Stimulated activated naive CD8-positive, alpha-beta T cell treated with anti-CD3 and anti-CD28 coated beads, Interleukin-15, Interleukin-2, amounts not matched to agents 100 U/mL and 50 U/mL, for 24 hours (primary cell): ENCODE measurements at regions not wholly inside any gene's neighbourhood (a gene's known extent, or its start where the extent isn't known, plus 50 kb on each side); places are given as distances from the start of the nearest gene placed in this dataset.
"Not testable (repeated sequence)": the region's sequence is repeated elsewhere in the genome, so short reads cannot be mapped to it uniquely, and the experiment has no call there.

Experiments
- ATAC-seq: fragments of 150-1000 bp; cut with Tn5 transposase; one replicate; pipeline ENCODE4 v1.10.0; 2021
- DNase-seq: peaks from one replicate; pipeline ENCODE4 v3.0.0; 2021

GRCh38 chr3:132084982-132085381 is 50.2 kb upstream of the CPNE4 start:
- DNase-seq (no peak), ATAC-seq (no peak)

DNA sequence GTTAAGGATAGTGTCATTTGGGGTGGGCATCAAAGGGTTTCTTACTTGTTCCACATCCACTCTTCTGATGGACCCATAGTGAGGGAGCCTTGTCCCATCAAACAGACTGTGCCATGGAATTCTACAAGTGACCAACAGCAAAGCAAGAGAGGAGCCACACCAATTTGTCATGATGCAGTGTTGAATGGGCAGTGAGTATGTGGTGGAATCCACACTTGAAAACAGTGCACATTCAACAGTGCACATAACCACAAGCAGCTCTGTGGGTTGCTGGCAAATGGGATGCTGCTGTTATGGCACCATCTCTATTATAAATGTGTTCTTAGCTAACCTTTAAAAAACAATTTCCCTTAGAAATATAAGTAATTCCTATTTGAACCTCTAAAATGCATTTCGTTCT is 52.5 kb upstream of the CPNE4 start:
- no peak for ATAC-seq
- DNase-seq, result no peak

DNA sequence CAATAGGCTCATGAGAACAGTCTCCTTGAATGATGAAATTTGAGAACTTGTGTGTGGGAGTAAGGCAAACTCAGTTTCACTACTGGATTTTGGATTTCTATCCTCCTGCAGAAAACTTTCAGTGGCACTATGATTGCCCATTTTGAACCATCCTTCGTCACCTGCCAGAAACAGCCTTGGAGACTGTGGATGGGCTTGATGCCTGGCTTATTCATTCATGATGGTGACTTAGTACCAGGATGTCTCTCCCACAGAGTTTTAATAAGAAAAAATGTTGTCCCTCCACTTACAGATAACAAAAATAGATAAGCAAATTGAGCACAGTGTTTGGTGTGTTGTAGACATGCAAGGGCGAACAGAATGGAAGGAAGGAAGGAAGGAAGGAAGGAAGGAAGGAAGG is 53.5 kb upstream of the CPNE4 start:
- DNase-seq, result no peak
- ATAC-seq, result no peak

DNA sequence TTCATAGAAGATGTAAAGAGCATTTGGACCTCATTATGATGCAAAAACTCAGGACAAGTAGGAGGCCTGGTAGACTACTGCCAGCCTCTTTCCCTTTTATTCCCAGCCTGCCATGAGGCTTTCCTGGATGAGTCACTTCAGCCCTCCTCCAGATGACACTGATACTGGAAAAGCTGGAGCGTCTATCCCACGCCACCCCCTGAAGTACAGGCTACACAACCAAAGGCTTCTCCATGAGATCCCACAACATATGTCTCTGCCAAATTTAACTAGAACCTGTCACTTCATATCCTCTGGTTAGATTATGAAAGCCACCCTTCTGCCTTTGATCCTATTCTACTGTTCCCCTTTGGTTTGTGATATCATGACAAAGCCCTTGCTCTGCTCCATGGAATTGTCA is 56.1 kb upstream of the CPNE4 start:
- ATAC-seq (no peak), DNase-seq (no peak)

GRCh38 chr3:132116601-132117000 is 81.8 kb upstream of the CPNE4 start:
- ATAC-seq, result no peak
- no peak for DNase-seq

- DNase-seq, result no peak
- ATAC-seq, result no peak
Measured at GRCh38 chr3:132117642-132118041, 82.8 kb upstream of the CPNE4 start.

- no peak for DNase-seq
- ATAC-seq, result no peak
Measured at GRCh38 chr3:132119531-132119930, 84.7 kb upstream of the CPNE4 start.

DNA sequence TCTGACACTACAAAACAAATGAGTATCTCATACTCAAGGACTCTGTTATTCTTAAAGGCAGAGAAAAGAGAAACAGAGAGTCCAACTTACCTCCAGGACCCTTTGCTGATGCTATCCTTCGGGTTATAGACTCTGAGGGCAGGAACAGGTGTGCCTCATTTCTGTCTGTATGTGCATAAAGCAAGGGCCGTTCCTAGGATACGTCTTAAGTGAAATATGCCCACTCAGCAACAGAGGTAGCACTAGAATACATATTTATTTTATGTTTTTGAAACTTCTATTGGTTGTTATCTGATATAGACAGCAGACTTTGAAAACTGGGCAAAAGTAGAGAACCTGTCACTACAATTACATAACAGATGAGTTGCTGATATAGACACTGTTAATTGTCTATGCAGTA is 89.3 kb upstream of the CPNE4 start:
- DNase-seq (no peak), ATAC-seq (no peak)

- ATAC-seq, result no peak
- no peak for DNase-seq
Measured at GRCh38 chr3:132124651-132125284, 90.0 kb upstream of the CPNE4 start.

DNA sequence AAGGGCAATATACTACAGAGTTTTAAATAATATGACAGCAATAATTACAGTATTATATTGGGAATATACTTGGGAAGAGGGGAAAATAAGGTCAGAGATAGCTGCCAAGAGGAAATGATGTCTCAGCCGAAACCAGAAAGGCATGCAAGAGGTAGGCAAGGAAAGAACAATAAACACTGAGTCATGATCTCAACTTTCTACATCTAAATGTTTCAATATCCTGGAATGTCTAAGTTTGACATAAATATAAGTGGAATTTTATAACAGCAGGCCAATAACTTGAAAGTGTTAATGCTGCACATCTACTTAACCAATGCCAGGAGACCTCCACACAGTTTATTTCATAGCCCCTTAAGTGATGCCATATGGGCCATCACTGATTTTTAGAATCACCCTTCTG is 99.8 kb upstream of the CPNE4 start:
- DNase-seq (no peak), ATAC-seq (no peak)

DNA sequence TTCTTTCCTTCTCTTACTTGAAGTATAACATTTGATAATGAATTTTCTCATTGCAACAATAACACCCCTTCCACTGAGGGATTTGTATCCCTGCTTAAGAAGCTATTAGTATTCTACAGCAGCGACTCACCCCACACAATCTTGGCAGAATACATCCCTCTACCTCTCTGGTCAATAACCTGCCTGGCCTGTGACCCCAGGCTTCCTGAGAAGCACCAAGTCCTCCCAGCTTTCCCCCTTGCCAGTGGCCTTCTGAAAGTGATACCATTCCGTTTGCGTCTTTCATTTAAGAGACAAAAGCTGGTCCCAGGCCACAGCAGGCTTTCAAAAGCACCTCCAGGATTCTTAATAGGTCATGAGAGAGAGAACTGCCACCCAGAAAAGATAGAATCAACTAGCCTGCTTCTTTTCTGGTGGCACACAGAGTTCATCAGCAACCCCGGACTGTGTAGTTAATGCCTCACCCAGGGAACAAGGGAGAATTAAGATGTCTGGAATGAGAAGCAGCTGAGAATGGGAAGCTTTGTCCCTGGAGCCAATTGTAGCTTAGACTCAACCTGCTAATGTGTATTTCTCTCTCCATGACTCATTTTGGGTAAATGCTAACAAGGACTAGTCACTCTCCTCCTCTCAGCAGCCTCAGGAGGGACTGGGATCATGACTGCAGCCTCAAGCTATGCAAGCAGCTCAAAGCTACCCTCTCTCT is 101.0 kb upstream of the CPNE4 start:
- DNase-seq (no peak), ATAC-seq (no peak)

- no peak for DNase-seq
Measured at GRCh38 chr3:132136334-132136716, 101.5 kb upstream of the CPNE4 start.

DNA sequence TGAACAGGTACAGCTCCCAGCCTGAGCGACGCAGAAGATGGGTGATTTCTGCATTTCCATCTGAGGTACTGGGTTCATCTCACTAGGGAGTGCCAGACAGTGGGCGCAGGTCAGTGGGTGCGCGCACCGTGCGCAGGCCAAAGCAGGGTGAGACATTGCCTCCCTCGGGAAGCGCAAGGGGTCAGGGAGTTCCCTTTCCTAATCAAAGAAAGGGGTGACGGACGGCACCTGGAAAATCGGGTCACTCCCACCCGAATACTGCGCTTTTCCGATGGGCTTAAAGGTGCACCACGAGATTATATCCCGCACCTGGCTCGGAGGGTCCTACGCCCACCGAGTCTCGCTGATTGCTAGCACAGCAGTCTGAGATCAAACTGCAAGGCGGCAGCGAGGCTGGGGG is 102.1 kb upstream of the CPNE4 start:
- not testable (repeated sequence) for ATAC-seq, DNase-seq

More at GRCh38 chr3:132136334-132136716, 101.5 kb upstream of the CPNE4 start:
- no peak for ATAC-seq

- DNase-seq, result no peak
- no peak for ATAC-seq
Measured at GRCh38 chr3:132145833-132146232, 111.0 kb upstream of the CPNE4 start.

DNA sequence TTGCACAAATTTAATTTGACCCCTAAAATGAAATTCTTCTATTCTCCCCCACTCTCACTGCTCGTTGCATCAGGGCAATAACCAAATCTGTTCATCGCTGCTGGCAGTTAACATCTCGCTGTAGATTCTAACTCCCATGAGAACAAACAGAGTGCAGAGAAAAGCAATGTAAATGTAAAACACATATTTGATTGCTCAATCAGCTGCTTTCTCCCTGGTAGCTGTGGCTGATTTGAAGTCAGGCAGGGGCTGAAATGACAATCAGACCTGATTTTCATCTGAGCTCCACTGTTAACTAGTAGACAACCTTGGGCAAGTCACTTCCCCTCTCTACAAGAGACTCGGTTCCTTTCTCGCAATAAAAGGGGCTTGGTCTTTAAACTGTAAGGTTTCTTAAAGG is 119.8 kb upstream of the CPNE4 start:
- ATAC-seq (no peak), DNase-seq (no peak)

- no peak for ATAC-seq
- no peak for DNase-seq
Measured at GRCh38 chr3:132159145-132159544, 124.3 kb upstream of the CPNE4 start.

DNA sequence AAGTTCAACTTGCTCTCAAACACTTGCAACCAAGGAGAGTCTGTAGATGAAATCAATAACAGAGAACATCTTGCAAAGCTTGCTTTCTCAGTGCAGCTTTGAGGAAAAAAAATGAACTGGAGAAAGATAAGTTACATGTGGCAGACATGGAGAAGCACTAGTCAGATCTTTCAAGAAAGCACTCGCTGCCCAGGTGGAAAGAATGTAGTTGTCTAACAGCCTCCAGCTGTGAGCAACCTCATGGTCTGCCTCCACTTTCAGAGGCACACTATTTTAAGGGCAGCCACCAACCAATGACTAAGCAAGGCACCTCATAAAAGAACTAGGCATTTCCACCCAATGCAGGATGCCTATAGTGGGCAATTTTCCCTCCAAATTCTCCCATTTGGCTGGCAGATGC is 125.4 kb upstream of the CPNE4 start:
- ATAC-seq, result no peak
- no peak for DNase-seq

- DNase-seq (no peak), ATAC-seq (no peak)
Measured at GRCh38 chr3:132161608-132162007, 126.8 kb upstream of the CPNE4 start.

- DNase-seq, result no peak
Measured at GRCh38 chr3:132164469-132165092, 129.8 kb upstream of the CPNE4 start.

DNA sequence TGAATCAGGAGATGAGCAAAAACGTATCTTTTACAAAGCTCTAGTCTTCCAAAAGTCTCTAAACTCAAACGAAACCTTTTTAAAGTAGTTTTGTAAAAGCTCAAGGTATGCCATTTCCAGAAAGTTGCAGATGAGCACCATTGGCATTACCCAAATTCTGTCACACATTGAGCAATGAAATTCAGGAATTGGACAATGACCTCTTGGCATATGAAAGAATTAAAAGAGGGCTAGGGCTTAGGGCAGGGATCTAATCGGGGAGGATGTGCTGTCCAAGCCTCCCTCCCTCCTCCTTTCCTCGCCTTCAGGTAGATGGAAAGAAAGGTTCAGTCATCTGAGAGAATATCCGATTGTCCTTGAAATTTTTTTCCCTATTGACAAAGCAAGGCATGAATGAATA is 133.1 kb upstream of the CPNE4 start:
- ATAC-seq (no peak), DNase-seq (no peak)

More at GRCh38 chr3:132164469-132165092, 129.8 kb upstream of the CPNE4 start:
- ATAC-seq, result no peak

DNA sequence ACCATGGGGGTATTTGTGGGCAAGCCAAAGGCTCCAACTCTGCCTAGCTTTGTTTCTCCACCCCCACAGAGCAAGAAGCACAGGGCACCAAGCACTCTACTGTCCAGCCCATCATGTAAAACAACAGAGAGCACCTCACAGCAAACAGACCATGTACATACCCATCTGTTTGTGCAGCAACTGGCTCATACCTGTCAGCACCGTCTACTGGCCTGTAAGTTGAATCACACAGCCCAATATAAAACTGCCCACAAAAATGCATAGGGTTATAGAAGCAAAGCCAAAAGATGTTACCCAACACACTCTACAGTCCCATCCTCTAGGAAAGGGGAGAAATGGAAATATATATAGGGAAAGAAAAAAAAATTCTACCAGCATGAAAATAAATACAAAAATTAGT is 139.7 kb upstream of the CPNE4 start:
- ATAC-seq (no peak), DNase-seq (no peak)

DNA sequence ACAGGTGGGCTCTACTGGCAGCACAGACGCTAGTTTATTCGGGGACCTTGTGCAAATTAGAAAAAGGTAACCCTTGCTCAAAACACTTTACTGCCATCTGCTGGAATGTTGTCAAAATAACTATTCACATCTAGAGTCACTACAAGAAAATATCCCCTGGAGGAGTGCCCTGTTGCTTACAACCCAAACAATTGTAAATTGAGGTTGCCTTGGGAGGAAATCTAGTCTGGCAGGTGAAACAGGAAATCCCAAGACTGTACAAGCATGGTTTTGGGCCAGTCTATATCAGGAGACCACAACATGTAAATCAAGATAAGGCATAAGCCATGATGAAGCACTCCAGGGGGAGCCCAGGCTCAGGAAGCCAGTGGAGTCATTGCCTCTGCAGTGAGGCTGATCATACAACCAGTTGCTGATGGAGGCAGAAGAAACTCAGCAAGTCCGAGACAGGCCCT is 136.8 kb upstream of the ACP3 start:
- peak; percentile 36 for ATAC-seq
- DNase-seq, result no peak

GRCh38 chr3:132183811-132184210 is 133.4 kb upstream of the ACP3 start:
- ATAC-seq, result no peak

DNA sequence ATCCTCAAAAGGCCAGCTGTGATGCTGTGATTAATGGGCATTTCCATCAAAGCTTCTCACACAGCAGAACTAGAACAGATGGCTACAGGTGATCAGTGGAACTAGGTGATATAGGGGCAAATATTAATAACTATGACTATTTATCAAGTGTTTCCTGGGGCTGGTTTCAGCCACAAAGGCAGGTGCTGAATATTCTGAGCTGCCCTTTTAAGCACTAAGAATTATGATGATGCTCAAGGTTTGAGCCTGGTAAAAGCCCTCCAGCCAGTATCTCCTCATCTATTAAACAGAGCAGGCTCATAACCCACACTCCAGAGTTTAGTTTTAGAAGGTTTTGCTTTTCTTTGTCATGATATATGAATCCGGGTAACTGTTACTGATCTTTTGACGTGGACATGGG is 129.5 kb upstream of the ACP3 start:
- ATAC-seq (no peak), DNase-seq (no peak)

More at GRCh38 chr3:132183811-132184210, 133.4 kb upstream of the ACP3 start:
- DNase-seq, result no peak
